NCI-H446 (cell line): ENCODE measurements at regions not wholly inside any gene's neighbourhood (a gene's known extent, or its start where the extent isn't known, plus 50 kb on each side); places are given as distances from the start of the nearest gene placed in this dataset.
A peak's percentile ranks its signal among the peaks of the same experiment; 100 is the strongest.

Experiments used
- DNase-seq, 2 experiments: peaks; one replicate each; lab custom pipeline; 2025; lab: John Stamatoyannopoulos, UW

DNA sequence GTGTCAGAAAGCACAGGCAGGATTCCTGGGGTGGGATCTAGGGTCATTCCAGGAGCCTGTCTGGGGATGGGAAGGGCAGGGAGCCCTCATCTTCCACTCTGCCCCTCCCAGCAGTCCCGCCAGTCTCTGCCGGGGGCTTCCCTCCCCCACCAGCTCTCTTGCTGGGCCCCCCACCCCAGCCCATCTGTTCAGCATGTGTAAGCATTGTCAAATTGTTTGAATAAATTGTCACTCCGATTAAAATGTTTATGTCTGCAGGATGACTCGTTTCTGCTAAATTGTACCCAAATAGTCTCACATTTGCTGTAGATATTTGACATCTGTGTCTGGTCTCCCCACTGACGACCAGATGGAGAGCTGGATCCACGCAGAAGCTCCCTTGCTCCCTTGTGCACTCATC lies 257.6 kb downstream of the ANKRD60 start:
- DNase-seq, result no peak

- peak in 1 of 2 experiments; percentile 17 for DNase-seq
Observed at GRCh38 chr20:57970116-57970515, 258.3 kb downstream of the ANKRD60 start.

- DNase-seq, result no peak
Observed at GRCh38 chr20:57968120-57968519, 258.3 kb upstream of the PMEPA1 start.

DNA sequence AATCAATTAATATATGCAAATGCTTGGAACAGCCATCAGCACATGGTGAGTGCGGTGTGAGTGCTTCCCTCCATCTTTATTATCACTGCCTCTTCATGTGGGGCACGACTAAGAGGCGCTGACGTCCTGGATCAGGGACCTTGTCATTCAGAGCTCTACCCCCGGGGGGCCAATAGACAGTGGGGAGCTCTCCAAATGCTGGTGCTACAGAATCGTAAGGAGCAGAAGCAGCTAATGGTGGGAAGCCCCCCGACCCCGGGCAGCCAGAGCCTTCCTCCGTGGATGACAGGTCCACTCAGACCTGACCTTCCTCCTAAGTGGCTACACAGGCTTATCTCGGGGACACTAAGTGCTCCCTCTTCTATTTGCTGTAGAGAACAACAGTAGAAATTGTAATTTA lies 257.5 kb upstream of the PMEPA1 start:
- no peak for DNase-seq

DNA sequence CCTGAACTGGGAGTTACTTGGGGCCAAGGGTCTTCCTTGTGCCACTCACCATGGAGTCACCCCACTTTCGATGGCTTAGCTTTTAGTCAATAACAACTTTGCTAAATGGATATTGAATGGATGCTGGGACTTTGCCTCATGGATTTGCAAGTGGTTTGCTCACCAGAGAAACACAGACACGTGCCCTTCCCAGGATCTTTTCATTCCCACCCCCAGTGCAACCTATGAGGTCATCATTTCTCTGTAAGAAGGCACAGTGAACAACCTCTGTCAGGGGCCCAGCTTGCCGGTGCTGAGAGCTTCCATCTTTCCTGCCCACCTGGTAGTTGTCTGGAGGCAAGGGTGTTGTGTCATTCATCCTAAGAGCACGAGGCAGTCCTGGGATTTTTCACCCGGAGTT lies 256.8 kb upstream of the PMEPA1 start:
- DNase-seq, result no peak

DNA sequence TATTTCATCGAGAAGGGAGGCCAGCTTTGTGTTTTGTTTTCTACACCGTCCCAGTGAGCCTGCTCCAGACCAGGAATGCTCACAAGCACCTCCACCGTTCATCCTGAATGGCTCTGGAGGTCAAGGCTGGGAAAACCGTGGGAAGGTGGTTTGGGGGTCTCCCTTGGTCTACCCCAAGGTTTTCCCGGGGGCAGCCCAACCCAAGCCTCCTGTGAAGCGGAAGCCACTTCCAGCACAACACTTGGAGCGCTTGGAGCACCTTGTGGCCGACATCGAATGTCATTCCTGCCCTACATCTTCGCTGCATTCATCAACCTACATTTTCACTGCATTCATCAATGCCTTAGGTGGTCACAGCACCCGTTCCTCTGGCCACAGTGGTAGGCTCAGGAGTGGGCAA lies 255.6 kb upstream of the PMEPA1 start:
- DNase-seq, result no peak

GRCh38 chr20:57964011-57964862 lies 254.4 kb upstream of the PMEPA1 start:
- DNase-seq, result no peak

DNA sequence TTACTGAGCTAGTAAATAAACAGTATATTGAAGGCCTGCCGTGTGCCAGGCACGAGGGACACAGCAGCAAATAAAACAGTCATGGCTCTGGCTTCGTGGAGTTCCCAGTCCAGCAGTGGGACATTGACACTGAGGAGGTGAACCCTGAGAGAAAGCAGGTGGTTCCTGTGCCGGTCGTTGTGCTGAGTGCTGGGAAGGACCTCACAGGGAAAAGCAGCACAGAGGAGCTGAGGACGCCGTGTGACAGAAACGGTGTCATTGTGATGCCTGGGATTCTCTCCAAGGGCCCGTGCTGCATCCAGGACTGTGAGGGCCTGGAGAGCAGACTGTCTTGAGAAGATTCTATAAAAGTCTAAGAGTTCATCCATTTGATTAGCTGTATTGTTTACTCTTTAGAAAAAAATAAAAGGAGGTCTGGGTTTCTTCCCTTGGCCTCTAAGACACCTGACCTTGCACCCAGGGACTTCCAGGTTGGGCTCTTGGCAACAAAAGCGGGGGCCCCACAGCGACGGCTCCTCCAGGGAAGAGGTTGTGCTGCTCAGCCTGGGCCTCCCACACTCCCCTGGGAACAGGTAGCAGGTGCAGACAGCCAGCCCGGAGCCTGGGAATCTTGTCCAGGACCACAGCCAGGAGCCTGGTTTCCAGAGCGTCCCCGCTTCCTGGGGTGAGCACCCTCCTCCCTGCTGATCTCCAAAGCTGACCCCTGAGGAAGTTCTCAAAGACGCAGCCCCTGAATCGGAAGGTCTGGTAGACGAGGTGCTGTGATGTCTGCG lies 251.2 kb upstream of the PMEPA1 start:
- no peak for DNase-seq

- DNase-seq, result peak in 1 of 2 experiments; percentile 11
Observed at GRCh38 chr20:57959589-57959988, 249.8 kb upstream of the PMEPA1 start.

GRCh38 chr20:57959018-57959417 lies 249.2 kb upstream of the PMEPA1 start:
- peak in 1 of 2 experiments; percentile 32 for DNase-seq

- DNase-seq, result no peak
Observed at GRCh38 chr20:57958050-57958420, 248.2 kb upstream of the PMEPA1 start.

- no peak for DNase-seq
Observed at GRCh38 chr20:57957411-57958049, 247.7 kb upstream of the PMEPA1 start.

GRCh38 chr20:57953638-57954037 lies 243.8 kb upstream of the PMEPA1 start:
- DNase-seq, result no peak

DNA sequence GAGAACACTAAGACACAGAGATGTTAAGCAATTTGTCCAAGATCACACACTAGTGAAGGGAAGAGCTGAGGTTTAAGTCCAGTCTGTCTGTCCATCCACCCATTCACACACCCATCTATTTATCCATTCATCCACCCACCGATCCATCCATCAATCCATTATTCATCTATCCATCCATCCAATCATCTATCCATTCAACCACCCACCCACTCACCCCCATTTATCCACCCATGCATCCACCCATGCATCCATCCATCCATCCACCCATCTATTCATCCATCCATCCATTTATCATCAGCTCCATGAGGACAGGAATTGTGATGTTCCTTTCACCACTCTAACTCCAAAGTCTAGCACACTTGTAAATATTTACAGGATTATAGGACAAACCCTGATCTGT lies 242.3 kb upstream of the PMEPA1 start:
- DNase-seq, result no peak

DNA sequence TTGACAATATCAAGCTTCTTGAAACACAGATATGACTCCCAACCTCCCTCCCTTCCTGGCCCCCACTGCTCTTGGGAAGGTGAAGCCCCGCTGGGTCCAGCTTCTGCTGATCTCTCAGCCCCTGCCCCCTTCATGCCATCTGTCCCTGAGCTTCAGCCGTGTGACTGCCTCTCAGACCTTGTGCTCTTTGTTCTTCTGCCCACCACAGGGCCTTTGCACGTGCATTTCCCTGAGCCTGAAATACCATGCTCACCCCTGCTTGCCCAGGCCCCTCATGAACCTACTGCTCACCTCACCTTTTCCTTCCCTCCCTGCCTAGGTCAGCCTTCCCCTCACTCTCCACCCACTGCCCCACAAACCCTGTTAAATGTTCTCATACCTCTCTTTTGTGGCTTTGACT lies 241.7 kb upstream of the PMEPA1 start:
- DNase-seq, result no peak

- no peak for DNase-seq
Observed at GRCh38 chr20:57950764-57951485, 241.1 kb upstream of the PMEPA1 start.

DNA sequence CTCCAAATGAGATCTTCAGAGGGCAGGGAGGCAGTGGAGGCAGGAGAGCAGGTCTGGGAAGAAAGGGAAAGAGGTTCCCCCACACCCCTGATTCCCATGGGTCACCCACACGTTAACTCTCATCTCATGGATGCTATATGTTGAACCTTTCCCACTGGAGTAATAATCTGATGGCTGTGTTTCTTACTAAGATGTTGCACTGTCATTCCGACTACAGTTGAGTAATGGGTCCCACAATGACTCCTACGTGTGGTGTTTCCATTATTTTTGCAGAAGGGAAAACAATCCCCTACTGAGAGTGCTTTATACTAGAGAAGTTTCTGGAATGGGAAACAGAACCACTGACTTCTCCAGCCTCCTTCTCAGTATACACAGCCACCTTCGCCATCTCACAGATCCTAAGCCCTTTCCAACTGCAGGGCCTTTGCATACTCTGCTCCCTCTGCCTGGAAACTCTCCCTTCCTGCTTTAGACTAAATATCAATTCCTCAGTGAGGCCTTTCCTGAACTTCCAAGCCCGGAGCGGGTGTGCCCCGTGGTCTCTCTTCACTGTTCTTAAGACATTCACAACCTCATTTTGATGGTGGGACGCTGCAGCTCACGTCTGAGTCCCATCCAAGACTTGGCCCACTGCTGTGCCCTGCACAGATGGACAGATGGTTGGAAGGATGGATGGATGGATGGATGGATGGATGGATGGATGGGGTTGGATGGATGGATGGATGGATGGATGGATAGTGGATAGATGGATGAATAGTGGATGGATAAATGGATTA lies 238.6 kb upstream of the PMEPA1 start:
- no peak for DNase-seq

DNA sequence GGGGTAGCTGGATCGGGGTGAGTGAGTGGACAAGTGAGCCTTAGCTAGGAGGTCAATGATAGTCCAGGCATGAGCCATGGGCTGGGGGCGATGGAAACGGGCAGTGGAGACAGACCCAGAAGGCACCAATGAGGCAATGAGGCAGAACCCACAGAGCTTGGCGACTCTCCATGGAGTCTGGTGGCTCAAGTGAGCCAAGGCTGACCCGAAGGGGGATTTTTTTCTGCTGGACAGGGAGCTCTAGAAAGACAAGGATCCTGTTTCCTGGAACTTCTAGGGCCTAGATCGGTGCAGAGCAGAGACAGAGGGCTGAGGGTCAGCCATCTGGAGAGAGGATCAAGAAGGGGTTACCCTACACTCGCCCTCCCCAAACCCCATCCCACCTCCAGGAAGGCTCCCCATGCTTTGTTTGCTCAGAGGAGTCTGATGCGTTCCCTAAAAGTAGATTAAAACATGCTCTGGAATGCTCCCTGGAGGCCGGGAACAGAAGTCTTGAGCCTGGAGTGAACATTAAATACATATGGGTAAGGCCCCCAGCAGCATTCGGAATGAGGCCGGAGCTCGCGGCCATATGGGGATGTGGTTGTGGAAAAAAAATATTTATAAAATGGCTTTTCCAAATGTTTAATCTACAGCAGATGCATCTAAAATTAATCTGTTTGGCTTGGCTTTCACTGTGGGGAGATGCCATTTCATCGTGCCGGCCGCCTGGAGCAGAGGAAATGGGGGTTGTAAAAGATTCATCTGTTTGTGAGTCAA lies 237.8 kb upstream of the PMEPA1 start:
- DNase-seq, result peak in 1 of 2 experiments; percentile 46

DNA sequence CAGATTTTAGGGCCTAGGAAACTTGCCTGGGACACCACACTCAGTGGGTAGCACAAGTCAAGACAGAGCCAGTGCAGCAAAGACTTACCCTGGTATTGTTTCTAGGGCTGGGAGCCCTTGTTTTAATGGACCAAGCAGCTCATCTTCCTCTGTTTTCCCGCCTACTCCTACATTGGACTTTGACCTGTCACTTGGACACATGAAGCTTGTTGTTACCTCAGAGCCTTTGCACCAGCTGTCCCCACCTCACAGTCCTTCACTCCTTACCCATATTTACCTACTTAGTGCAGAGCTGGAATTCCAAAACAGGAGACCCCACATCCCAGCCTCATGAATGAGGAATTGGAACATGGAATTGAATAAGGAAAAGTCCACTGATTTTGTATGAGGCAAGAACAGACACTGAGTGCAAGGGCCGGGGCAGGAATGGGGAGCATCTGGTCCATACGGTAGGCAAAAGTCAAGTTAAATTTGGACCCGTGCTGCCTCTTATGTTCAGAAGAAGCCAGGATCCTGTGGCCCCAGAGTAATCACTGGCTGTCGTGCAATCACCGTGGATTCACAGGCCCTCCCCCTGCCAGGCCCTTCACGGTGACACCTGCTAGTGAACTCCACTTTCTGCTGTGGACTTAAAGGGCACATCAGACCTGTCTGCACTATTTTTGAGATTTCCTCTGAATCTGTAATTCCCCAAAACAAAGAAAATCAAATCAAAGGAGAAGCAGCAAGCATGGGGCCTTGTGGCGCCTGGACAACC lies 236.9 kb upstream of the PMEPA1 start:
- DNase-seq, result no peak

- no peak for DNase-seq
Observed at GRCh38 chr20:57944988-57945387, 235.2 kb upstream of the PMEPA1 start.
